OCI-LY7 (cell line): ENCODE measurements at regions not wholly inside any gene's neighbourhood (a gene's known extent, or its start where the extent isn't known, plus 50 kb on each side); places are given as distances from the start of the nearest gene placed in this dataset.

ENCODE experiments used
- BruUV-seq: library from RNA; stranded (reverse); fragments of 400-500 nt; replicated peaks from 2 replicates; lab custom pipeline; 2021; lab: Mats Ljungman, UMichigan
- CTCF ChIA-PET: fragments of 300-600 bp; sonication (Branson Sonifier 250); formaldehyde crosslinking; loops from one replicate; lab custom pipeline; 2022; ENCODE audit warnings: antibody characterized with exemption; ENCODE audit not compliant: unreplicated experiment; lab: Charles Lee
- POLR2A ChIA-PET: fragments of 300-600 bp; sonication (Branson Sonifier 250); formaldehyde crosslinking; loops from one replicate; lab custom pipeline; 2022; ENCODE audit warnings: antibody characterized with exemption; lab: Charles Lee
- DNase-seq: peaks from one replicate; pipeline ENCODE4 v3.0.0-alpha.2; 2015; ENCODE audit warnings: low spot score
- H2AFZ ChIP-seq: fragments of 200-600 bp; sonication (generic), shearing (Covaris generic); 2 replicates; pipeline ENCODE4 v1.6.1; 2014; ENCODE audit warnings: mild to moderate bottlenecking, antibody characterized with exemption, low read length, moderate library complexity
- H3K27ac ChIP-seq: fragments of 200-600 bp; sonication (generic); 2 replicates; pipeline ENCODE4 v1.5.1; 2014; ENCODE audit warnings: mixed run types, low read depth, mild to moderate bottlenecking, moderate library complexity, low read length, inconsistent platforms; ENCODE audit not compliant: poor library complexity, severe bottlenecking
- H3K36me3 ChIP-seq: fragments of 200-600 bp; sonication (generic); 2 replicates; pipeline ENCODE4 v1.6.1; 2014; ENCODE audit warnings: mild to moderate bottlenecking, antibody characterized with exemption, low read length, moderate library complexity, mixed read lengths; ENCODE audit not compliant: insufficient read depth
- H3K4me1 ChIP-seq: fragments of 200-600 bp; sonication (generic); 2 replicates; pipeline ENCODE4 v1.5.1; 2014; ENCODE audit warnings: mild to moderate bottlenecking, low read length; ENCODE audit not compliant: insufficient read depth, poor library complexity, severe bottlenecking
- H3K4me2 ChIP-seq: fragments of 200-600 bp; sonication (generic); 2 replicates; pipeline ENCODE4 v1.6.1; 2014; ENCODE audit warnings: mild to moderate bottlenecking, low read length
- H3K4me3 ChIP-seq: fragments of 200-600 bp; sonication (generic); 2 replicates; pipeline ENCODE4 v1.5.1; 2014; ENCODE audit warnings: mild to moderate bottlenecking, low read depth, low read length; ENCODE audit not compliant: poor library complexity, severe bottlenecking
- H3K79me2 ChIP-seq: fragments of 200-600 bp; sonication (generic); 2 replicates; pipeline ENCODE4 v1.6.1; 2016; ENCODE audit warnings: low read depth, mild to moderate bottlenecking, low read length, moderate library complexity, mixed read lengths; ENCODE audit not compliant: insufficient read depth
- H3K9me2 ChIP-seq: fragments of 200-600 bp; sonication (generic); 2 replicates; pipeline ENCODE4 v1.6.1; 2016; ENCODE audit warnings: mild to moderate bottlenecking, low read length, mixed read lengths; ENCODE audit not compliant: insufficient read depth
- H3K9me3 ChIP-seq: fragments of 200-600 bp; sonication (generic); 2 replicates; pipeline ENCODE4 v1.6.1; 2014; ENCODE audit warnings: mild to moderate bottlenecking, mixed run types, low read length, mixed read lengths
- H4K20me1 ChIP-seq: fragments of 200-600 bp; sonication (generic); 2 replicates; pipeline ENCODE4 v1.6.1; 2014; ENCODE audit warnings: mild to moderate bottlenecking, antibody characterized with exemption, low read length, moderate library complexity, mixed read lengths; ENCODE audit not compliant: insufficient read depth
- CTCF ChIP-seq: fragments of 200-600 bp; sonication (generic); conservative IDR thresholded peaks from 2 replicates; pipeline ENCODE4 v1.5.1; 2014; ENCODE audit warnings: mild to moderate bottlenecking, antibody characterized with exemption, low read length, moderate library complexity, mixed read lengths
- EZH2phosphoT487 ChIP-seq: fragments of 200-600 bp; sonication (generic); IDR thresholded peaks from 2 replicates; pipeline ENCODE4 v1.6.1; 2018; ENCODE audit warnings: low read depth, borderline replicate concordance, mild to moderate bottlenecking, mixed run types, antibody characterized with exemption, low read length, moderate library complexity, mixed read lengths
- intact Hi-C: fragments of 100-400 bp; cut with micrococcal nuclease; formaldehyde crosslinking; loops from one replicate; pipeline ENCODE4 v1.10.0; 2022; ENCODE audit not compliant: unreplicated experiment

- TF ChIP-seq EZH2phosphoT487, result no peak
- peak; percentile 48; the same call in 1 of the 2 replicates for TF ChIP-seq CTCF
- intact Hi-C loops, result no loop called here
- Histone ChIP-seq H3K4me1 (no peaks in the 10 kb centered on the region), H3K79me2 (no peaks in the 10 kb centered on the region), H3K36me3 (no peaks in the 10 kb centered on the region), H3K4me2 (no peak overlapping the region), H3K9me2 (no peaks in the 10 kb centered on the region), H4K20me1 (no peaks in the 10 kb centered on the region), H3K9me3 (no peaks in the 10 kb centered on the region), H2AFZ (no peak overlapping the region), H3K4me3 (no peak overlapping the region), H3K27ac (no peak overlapping the region)
- no peak for DNase-seq
- ChIA-PET CTCF (no interaction called here), POLR2A (no interaction called here)
- BruUV-seq, result no TSS peak
Measured at GRCh38 chr4:189124149-189124758, 816.4 kb upstream of the FRG1 start.

GRCh38 chr4:189124791-189125190 lies 815.9 kb upstream of the FRG1 start:
- no peaks in the 10 kb centered on the region for H3K9me3 ChIP-seq
- no TSS peak for BruUV-seq
- CTCF ChIA-PET, result no interaction called here

More at GRCh38 chr4:189124791-189125190, 815.9 kb upstream of the FRG1 start:
- Histone ChIP-seq H3K36me3 (no peaks in the 10 kb centered on the region), H3K4me1 (no peaks in the 10 kb centered on the region), H3K79me2 (no peaks in the 10 kb centered on the region), H3K9me2 (no peaks in the 10 kb centered on the region), H3K4me3 (no peak overlapping the region), H2AFZ (no peak overlapping the region), H4K20me1 (no peaks in the 10 kb centered on the region), H3K4me2 (no peak overlapping the region), H3K27ac (no peak overlapping the region)
- TF ChIP-seq CTCF, result no peak
- no peak for TF ChIP-seq EZH2phosphoT487
- intact Hi-C loops, result no loop called here
- no peak for DNase-seq
- POLR2A ChIA-PET, result interaction anchor here (0.6 kb wide), 1 partner anchor 77 kb away, joined by 3 read pairs; no protein-coding TSS in a partner anchor
